MCF 10A (cell line): ENCODE measurements at regions not wholly inside any gene's neighbourhood (a gene's known extent, or its start where the extent isn't known, plus 50 kb on each side); places are given as distances from the start of the nearest gene placed in this dataset.

Experiments
- BruUV-seq: library from RNA; stranded (reverse); fragments of 400-500 nt; replicated peaks from 2 replicates; lab custom pipeline; 2021; lab: Mats Ljungman, UMichigan
- CTCF ChIA-PET: fragments of 300-600 bp; sonication (Branson Sonifier 250); formaldehyde crosslinking; extraction: SDS; loops from one replicate; lab custom pipeline; 2021; ENCODE audit warnings: antibody characterized with exemption, inconsistent platforms; lab: Yijun Ruan, JAX
- POLR2A ChIA-PET: fragments of 300-600, 350-650 bp; sonication (Branson Sonifier 250); formaldehyde crosslinking; extraction: SDS; loops from one replicate; lab custom pipeline; 2020; ENCODE audit warnings: antibody characterized with exemption, inconsistent platforms; lab: Yijun Ruan, JAX
- DNase-seq: peaks from one replicate; pipeline ENCODE4 v3.0.0-alpha.2; 2018; ENCODE audit not compliant: unreplicated experiment
- H3K27ac Mint-ChIP-seq: one replicate; pipeline ENCODE4 v1.8.0; 2022; ENCODE audit warnings: mild to moderate bottlenecking, low read depth, mixed read lengths; ENCODE audit not compliant: unreplicated experiment
- H3K27me3 Mint-ChIP-seq: one replicate; pipeline ENCODE4 v1.8.0; 2022; ENCODE audit warnings: mixed read lengths; ENCODE audit not compliant: insufficient read depth, unreplicated experiment
- H3K36me3 Mint-ChIP-seq: one replicate; pipeline ENCODE4 v1.8.0; 2022; ENCODE audit warnings: mild to moderate bottlenecking, moderate library complexity, mixed read lengths; ENCODE audit not compliant: insufficient read depth, unreplicated experiment
- H3K4me1 Mint-ChIP-seq: one replicate; pipeline ENCODE4 v1.8.0; 2022; ENCODE audit warnings: mixed read lengths; ENCODE audit not compliant: insufficient read depth, unreplicated experiment
- H3K4me3 Mint-ChIP-seq: one replicate; pipeline ENCODE4 v1.8.0; 2022; ENCODE audit warnings: mild to moderate bottlenecking, moderate library complexity, mixed read lengths; ENCODE audit not compliant: unreplicated experiment
- H3K9me3 Mint-ChIP-seq: one replicate; pipeline ENCODE4 v1.8.0; 2022; ENCODE audit warnings: mixed read lengths; ENCODE audit not compliant: unreplicated experiment
- intact Hi-C: fragments of 100-400 bp; cut with micrococcal nuclease; formaldehyde crosslinking; loops from 2 replicates; pipeline ENCODE4 v1.14.1; 2022
- TF ChIP-seq, protein P1 (sequence below): fragments of 200-600 bp; IDR thresholded peaks from one replicate; pipeline ENCODE4 v1.8.0; 2022; ENCODE audit warnings: antibody characterized with exemption, mild to moderate bottlenecking; ENCODE audit not compliant: unreplicated experiment

DNA sequence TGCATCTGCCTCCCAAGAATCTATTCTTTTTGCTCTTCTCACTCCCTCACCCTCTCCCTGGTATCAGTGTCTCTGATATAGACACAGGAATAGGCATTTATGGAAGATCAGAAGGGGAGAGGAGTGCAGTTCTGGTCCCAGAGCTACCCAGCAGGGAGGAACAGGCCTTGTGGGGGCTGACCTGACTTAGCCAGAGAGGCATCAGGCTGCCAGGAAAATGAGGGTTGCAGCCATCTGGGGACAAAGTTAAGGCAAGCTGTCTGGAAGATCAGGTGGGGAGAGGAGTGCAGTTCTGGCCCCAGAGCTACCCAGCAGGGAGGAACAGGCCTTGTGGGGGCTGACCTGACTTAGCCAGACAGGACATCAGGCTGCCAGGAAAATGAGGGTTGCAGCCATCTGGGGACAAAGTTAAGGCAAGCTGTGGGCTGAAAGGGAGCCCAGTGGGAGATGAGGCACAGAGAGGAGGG, 69.9 kb upstream of the HK2 start:
- ChIA-PET CTCF (interaction anchor here (0.7 kb wide), 1 partner anchor 592 kb away, joined by 3 read pairs; no protein-coding TSS in a partner anchor), POLR2A (interaction anchor here (0.6 kb wide), 1 partner anchor 26 kb away, joined by 3 read pairs; no protein-coding TSS in a partner anchor)
- DNase-seq, result no peak
- BruUV-seq, result no TSS peak
- Mint-ChIP-seq H3K27ac (no peak overlapping the region), H3K9me3 (no peaks in the 10 kb centered on the region), H3K36me3 (peaks cover 6% of the 10 kb centered on the region), H3K27me3 (no peaks in the 10 kb centered on the region), H3K4me1 (peaks cover 6% of the 10 kb centered on the region), H3K4me3 (no peak overlapping the region)
- TF ChIP-seq, protein P1, sequence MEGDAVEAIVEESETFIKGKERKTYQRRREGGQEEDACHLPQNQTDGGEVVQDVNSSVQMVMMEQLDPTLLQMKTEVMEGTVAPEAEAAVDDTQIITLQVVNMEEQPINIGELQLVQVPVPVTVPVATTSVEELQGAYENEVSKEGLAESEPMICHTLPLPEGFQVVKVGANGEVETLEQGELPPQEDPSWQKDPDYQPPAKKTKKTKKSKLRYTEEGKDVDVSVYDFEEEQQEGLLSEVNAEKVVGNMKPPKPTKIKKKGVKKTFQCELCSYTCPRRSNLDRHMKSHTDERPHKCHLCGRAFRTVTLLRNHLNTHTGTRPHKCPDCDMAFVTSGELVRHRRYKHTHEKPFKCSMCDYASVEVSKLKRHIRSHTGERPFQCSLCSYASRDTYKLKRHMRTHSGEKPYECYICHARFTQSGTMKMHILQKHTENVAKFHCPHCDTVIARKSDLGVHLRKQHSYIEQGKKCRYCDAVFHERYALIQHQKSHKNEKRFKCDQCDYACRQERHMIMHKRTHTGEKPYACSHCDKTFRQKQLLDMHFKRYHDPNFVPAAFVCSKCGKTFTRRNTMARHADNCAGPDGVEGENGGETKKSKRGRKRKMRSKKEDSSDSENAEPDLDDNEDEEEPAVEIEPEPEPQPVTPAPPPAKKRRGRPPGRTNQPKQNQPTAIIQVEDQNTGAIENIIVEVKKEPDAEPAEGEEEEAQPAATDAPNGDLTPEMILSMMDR, result no peak
- intact Hi-C loops, result loop anchor here (10.0 kb wide), 1 partner anchor 61 kb away; no protein-coding TSS in a partner anchor

DNA sequence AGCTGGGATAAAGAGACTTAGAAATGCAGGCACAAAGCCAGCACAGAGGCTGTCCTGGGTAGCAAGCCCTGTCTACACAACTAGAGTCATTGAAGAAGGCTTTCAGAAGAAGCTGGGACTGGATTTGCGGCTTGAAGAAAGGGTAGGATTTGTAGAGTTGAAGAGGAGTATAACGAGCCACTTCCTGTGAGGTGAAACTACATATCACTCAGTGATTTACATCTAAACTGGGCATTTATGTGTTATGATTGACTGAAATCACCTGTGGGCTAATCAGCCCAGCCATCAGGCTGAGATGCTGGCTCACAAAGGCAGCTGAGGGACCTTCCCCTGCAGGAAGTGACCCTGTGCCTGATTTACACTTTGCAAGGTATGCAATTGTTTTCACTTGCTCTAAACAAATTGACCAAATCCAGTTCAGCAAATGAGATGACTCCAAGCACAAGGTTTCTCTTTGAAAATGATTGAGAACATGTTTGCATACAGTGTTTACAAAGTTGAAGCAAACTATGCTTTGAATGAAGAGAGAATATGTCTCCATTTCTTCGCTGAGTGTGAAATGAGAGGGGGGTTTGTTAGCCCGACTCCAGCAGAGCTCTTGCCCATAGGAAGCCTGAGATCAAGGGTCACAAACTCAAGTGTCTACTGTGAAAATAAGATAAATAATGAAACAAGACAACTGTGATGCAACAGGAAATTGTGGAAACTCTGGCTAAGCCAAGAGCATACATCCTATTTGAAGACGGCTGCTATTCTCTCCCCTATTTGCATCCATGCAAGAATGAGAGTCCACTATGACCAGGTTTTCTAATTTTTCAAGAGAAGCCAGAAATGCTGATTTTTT, 69.3 kb upstream of the HK2 start:
- no peak for DNase-seq
- TF ChIP-seq, protein P1, result no peak
- intact Hi-C loops, result loop anchor here (10.0 kb wide), 1 partner anchor 60 kb away; no protein-coding TSS in a partner anchor
- Mint-ChIP-seq H3K36me3 (peaks cover 6% of the 10 kb centered on the region), H3K27ac (no peak overlapping the region), H3K4me3 (no peak overlapping the region), H3K9me3 (no peaks in the 10 kb centered on the region), H3K27me3 (no peaks in the 10 kb centered on the region), H3K4me1 (peaks cover 5% of the 10 kb centered on the region)
- no TSS peak for BruUV-seq
- ChIA-PET POLR2A (interaction anchor here (0.6 kb wide), 1 partner anchor 25 kb away, joined by 3 read pairs; no protein-coding TSS in a partner anchor), CTCF (interaction anchor here (0.7 kb wide), 1 partner anchor 591 kb away, joined by 3 read pairs; no protein-coding TSS in a partner anchor)

DNA sequence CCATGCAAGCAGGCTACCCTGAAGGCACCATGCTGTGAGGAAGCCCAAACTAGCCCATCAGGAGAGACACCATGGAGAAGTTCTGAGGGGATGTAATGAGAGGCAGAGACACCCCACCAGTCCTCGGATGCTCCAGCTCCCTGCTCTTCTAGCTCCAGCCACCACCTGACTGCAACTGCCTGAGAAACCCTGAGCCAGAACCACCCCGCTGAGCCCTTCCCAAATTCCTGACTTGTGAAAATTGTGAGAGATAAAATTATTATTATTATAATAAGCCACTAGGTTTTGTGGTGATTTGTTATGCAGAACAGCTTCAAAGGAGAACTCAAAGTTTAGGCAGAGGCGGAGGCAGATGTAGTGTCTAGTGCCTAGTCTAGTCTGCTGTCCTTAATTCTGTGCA, 67.1 kb upstream of the HK2 start:
- CTCF ChIA-PET, result no interaction called here
- H3K4me3 Mint-ChIP-seq, result no peak overlapping the region

More for the DNA sequence above, 67.1 kb upstream of the HK2 start:
- no peaks in the 10 kb centered on the region for H3K4me1 Mint-ChIP-seq
- no peaks in the 10 kb centered on the region for H3K9me3 Mint-ChIP-seq
- no peaks in the 10 kb centered on the region for H3K27me3 Mint-ChIP-seq
- BruUV-seq, result no TSS peak
- POLR2A ChIA-PET, result no interaction called here
- no peak for DNase-seq
- TF ChIP-seq, protein P1, result no peak
- peaks cover 6% of the 10 kb centered on the region for H3K36me3 Mint-ChIP-seq
- intact Hi-C loops, result loop anchor here (10.0 kb wide), 1 partner anchor 58 kb away; no protein-coding TSS in a partner anchor
- H3K27ac Mint-ChIP-seq, result no peak overlapping the region
